Loucy (cell line): ENCODE measurements at regions not wholly inside any gene's neighbourhood (a gene's known extent, or its start where the extent isn't known, plus 50 kb on each side); places are given as distances from the start of the nearest gene placed in this dataset.

Experiments used
- EZH2phosphoT487 ChIP-seq: fragments of 200-600 bp; IDR thresholded peaks from 2 replicates; pipeline ENCODE4 v1.6.1; 2018; ENCODE audit warnings: antibody characterized with exemption, mild to moderate bottlenecking, moderate library complexity, borderline replicate concordance
- TF ChIP-seq, protein P1 (sequence below): fragments of 200-600 bp; sonication (generic); conservative IDR thresholded peaks from 2 replicates; pipeline ENCODE4 v1.5.1; 2014; ENCODE audit warnings: mild to moderate bottlenecking, antibody characterized with exemption, low read length

DNA sequence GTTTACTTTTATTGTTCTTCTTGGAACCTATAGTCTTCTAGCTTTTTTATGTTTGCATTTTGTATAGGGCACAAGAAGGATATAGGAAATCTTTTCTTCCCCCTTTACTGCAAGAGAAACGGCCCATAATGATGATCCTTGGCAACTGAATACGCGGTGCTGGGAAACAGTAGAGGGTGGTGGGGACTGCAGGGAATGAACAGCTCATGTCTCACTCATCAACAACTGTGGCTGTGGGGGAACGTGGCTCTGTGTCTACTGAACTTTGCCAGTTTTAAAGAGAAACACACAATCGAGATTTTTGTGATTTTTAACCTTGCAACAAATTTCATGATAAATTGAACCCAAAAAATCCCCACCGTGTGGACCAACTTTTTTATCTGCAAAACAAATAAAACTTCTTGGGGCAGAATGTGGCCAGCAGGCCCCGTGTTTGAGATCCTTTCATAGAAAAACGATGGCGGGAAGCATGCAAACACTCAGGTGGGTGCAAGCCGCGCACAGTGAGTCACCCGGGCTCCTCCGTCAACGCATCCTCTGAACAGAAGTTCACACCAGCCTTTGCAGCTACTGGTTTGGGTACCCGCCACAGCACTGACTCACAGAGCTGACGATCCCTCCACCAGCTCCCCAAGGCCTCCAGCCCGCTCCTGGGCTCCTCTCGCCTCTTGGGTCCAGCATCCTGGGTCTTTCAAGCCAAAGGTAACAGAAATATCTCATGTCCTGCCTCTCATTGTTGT, 149.3 kb downstream of the COL6A3 start:
- TF ChIP-seq, protein P1, sequence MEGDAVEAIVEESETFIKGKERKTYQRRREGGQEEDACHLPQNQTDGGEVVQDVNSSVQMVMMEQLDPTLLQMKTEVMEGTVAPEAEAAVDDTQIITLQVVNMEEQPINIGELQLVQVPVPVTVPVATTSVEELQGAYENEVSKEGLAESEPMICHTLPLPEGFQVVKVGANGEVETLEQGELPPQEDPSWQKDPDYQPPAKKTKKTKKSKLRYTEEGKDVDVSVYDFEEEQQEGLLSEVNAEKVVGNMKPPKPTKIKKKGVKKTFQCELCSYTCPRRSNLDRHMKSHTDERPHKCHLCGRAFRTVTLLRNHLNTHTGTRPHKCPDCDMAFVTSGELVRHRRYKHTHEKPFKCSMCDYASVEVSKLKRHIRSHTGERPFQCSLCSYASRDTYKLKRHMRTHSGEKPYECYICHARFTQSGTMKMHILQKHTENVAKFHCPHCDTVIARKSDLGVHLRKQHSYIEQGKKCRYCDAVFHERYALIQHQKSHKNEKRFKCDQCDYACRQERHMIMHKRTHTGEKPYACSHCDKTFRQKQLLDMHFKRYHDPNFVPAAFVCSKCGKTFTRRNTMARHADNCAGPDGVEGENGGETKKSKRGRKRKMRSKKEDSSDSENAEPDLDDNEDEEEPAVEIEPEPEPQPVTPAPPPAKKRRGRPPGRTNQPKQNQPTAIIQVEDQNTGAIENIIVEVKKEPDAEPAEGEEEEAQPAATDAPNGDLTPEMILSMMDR = no peak
- TF ChIP-seq EZH2phosphoT487 = no peak
